ENCODE measurements at regions not wholly inside any gene's neighbourhood (a gene's known extent, or its start where the extent isn't known, plus 50 kb on each side); places are given as distances from the start of the nearest gene placed in this dataset.

GRCh38 chr5:85453026-85453349 is 1068.3 kb upstream of the EDIL3 start (continued):
- TF ChIP-seq CHD7 (IDR thresholded peaks at IDR 0.05; ENCODE audit: insufficient replicate concordance, low read length) (no peak), RXRA (IDR thresholded peaks at IDR 0.05; ENCODE audit: insufficient read depth, low read depth, low read length) (no peak), CHD1 (IDR thresholded peaks at IDR 0.05; ENCODE audit: low read depth, low read length) (no peak), CEBPB (IDR thresholded peaks at IDR 0.05; ENCODE audit: low read depth, low read length) (no peak), EGR1 (IDR thresholded peaks at IDR 0.05; ENCODE audit: borderline replicate concordance, low read depth, low read length) (no peak), MAFK (IDR thresholded peaks at IDR 0.05; ENCODE audit: low read depth, low read length) (no peak), EZH2 (IDR thresholded peaks at IDR 0.05; ENCODE audit: low read depth, low read length, severe bottlenecking) (no peak), SAP30 (IDR thresholded peaks at IDR 0.05; ENCODE audit: insufficient read depth, insufficient replicate concordance, low read length) (no peak), FOSL1 (IDR thresholded peaks at IDR 0.05; ENCODE audit: insufficient read depth, low read depth, low read length) (no peak), PHF8 (conservative IDR thresholded peaks at IDR 0.05; ENCODE audit: low read depth, low read length) (no peak), SRF (IDR thresholded peaks at IDR 0.05; ENCODE audit: low read depth, low read length) (no peak), CHD2 (IDR thresholded peaks at IDR 0.05; ENCODE audit: low read length) (no peak)

Data from H1 (cell line).